Amniotic stem cell (primary cell): ENCODE measurements at regions not wholly inside any gene's neighbourhood (a gene's known extent, or its start where the extent isn't known, plus 50 kb on each side); places are given as distances from the start of the nearest gene placed in this dataset.
A peak's percentile ranks its signal among the peaks of the same experiment; 100 is the strongest.
"Not testable (repeated sequence)": the region's sequence is repeated elsewhere in the genome, so short reads cannot be mapped to it uniquely, and the experiment has no call there.

Source experiments
- DNase-seq: peaks from one replicate; lab custom pipeline; 2025; lab: John Stamatoyannopoulos, UW

GRCh38 chr2:61623747-61624146 is 85.6 kb upstream of the XPO1 start:
- DNase-seq, result no peak

GRCh38 chr2:61620244-61621159 is 82.3 kb upstream of the XPO1 start:
- DNase-seq, result peak; percentile 1

- DNase-seq, result no peak
Measured at GRCh38 chr2:61619561-61619960, 81.4 kb upstream of the XPO1 start.

GRCh38 chr2:61617610-61618009 is 79.5 kb upstream of the XPO1 start:
- no peak for DNase-seq

GRCh38 chr2:61605245-61605644 is 67.1 kb upstream of the XPO1 start:
- no peak for DNase-seq

- DNase-seq, result no peak
Measured at GRCh38 chr2:61604433-61604832, 66.3 kb upstream of the XPO1 start.

GRCh38 chr2:61598515-61599156 is 60.5 kb upstream of the XPO1 start:
- DNase-seq, result not testable (repeated sequence)

- DNase-seq, result no peak
Measured at GRCh38 chr2:61597300-61598289, 59.4 kb upstream of the XPO1 start.

GRCh38 chr2:61594201-61594600 is 56.0 kb upstream of the XPO1 start:
- not testable (repeated sequence) for DNase-seq

- DNase-seq, result not testable (repeated sequence)
Measured at GRCh38 chr2:61593648-61594047, 55.5 kb upstream of the XPO1 start.

- DNase-seq, result no peak
Measured at GRCh38 chr2:61590214-61590613, 52.1 kb upstream of the XPO1 start.

- DNase-seq, result no peak
Measured at GRCh38 chr2:61588566-61588965, 50.4 kb upstream of the XPO1 start.
